ENCODE measurements at regions not wholly inside any gene's neighbourhood (a gene's known extent, or its start where the extent isn't known, plus 50 kb on each side); places are given as distances from the start of the nearest gene placed in this dataset.

GRCh38 chr5:26737348-26738265, 300.8 kb downstream of the CDH9 start:
- no peak overlapping the region for H3K4me3 ChIP-seq (ENCODE audit: low read length)
- no peak for TF ChIP-seq CTCF (conservative IDR thresholded peaks at IDR 0.05; ENCODE audit: low read depth, low read length)
- no peak for DNase-seq (ENCODE audit: low read depth)

- DNase-seq (ENCODE audit: low read depth): no peak
- no peak overlapping the region for H3K4me3 ChIP-seq (ENCODE audit: low read length)
- no peak for TF ChIP-seq CTCF (conservative IDR thresholded peaks at IDR 0.05; ENCODE audit: low read depth, low read length)
Measured at GRCh38 chr5:26727916-26728315, 310.5 kb downstream of the CDH9 start.

GRCh38 chr5:26719803-26720202, 318.6 kb downstream of the CDH9 start:
- H3K4me3 ChIP-seq (ENCODE audit: low read length): no peak overlapping the region
- DNase-seq (ENCODE audit: low read depth): no peak
- no peak for TF ChIP-seq CTCF (conservative IDR thresholded peaks at IDR 0.05; ENCODE audit: low read depth, low read length)

GRCh38 chr5:26700759-26701384, 337.5 kb downstream of the CDH9 start:
- no peak overlapping the region for H3K4me3 ChIP-seq (ENCODE audit: low read length)
- peak; percentile 86 for TF ChIP-seq CTCF (conservative IDR thresholded peaks at IDR 0.05; ENCODE audit: low read depth, low read length)
- peak; percentile 22 for DNase-seq (ENCODE audit: low read depth)

GRCh38 chr5:26692952-26693351, 345.4 kb downstream of the CDH9 start:
- no peak overlapping the region for H3K4me3 ChIP-seq (ENCODE audit: low read length)
- TF ChIP-seq CTCF (conservative IDR thresholded peaks at IDR 0.05; ENCODE audit: low read depth, low read length): no peak
- DNase-seq (ENCODE audit: low read depth): no peak

- DNase-seq (ENCODE audit: low read depth): no peak
- H3K4me3 ChIP-seq (ENCODE audit: low read length): no peak overlapping the region
- TF ChIP-seq CTCF (conservative IDR thresholded peaks at IDR 0.05; ENCODE audit: low read depth, low read length): no peak
Measured at GRCh38 chr5:26691486-26691885, 346.9 kb downstream of the CDH9 start.

- no peak for TF ChIP-seq CTCF (conservative IDR thresholded peaks at IDR 0.05; ENCODE audit: low read depth, low read length)
- no peak for DNase-seq (ENCODE audit: low read depth)
- no peak overlapping the region for H3K4me3 ChIP-seq (ENCODE audit: low read length)
Measured at GRCh38 chr5:26690511-26690910, 347.9 kb downstream of the CDH9 start.

All from retinal pigment epithelial cell (primary cell).